SK-N-MC (cell line): ENCODE measurements at regions not wholly inside any gene's neighbourhood (a gene's known extent, or its start where the extent isn't known, plus 50 kb on each side); places are given as distances from the start of the nearest gene placed in this dataset.
"Not testable (repeated sequence)": the region's sequence is repeated elsewhere in the genome, so short reads cannot be mapped to it uniquely, and the experiment has no call there.

ENCODE experiments used
- EZH2 ChIP-seq: fragments of 200-600 bp; sonication (generic); IDR thresholded peaks from one replicate; pipeline ENCODE4 v1.6.1; 2017; ENCODE audit warnings: antibody characterized with exemption
- FOXP2 ChIP-seq: optimal IDR thresholded peaks from 2 replicates; pipeline ENCODE3; 2011; ENCODE audit warnings: mild to moderate bottlenecking, moderate library complexity; ENCODE audit not compliant: insufficient read depth; ENCODE audit errors: extremely low read length, control extremely low read depth
- POLR2AphosphoS5 ChIP-seq: IDR thresholded peaks from 2 replicates; pipeline ENCODE4 v1.6.1; 2012; ENCODE audit warnings: mild to moderate bottlenecking, low read depth, low read length, borderline replicate concordance

GRCh38 chr14:43655194-43655593 lies 851.9 kb downstream of the FSCB start:
- not testable (repeated sequence) for TF ChIP-seq EZH2, POLR2AphosphoS5, FOXP2
